SU-DHL-6 (cell line): ENCODE measurements at regions not wholly inside any gene's neighbourhood (a gene's known extent, or its start where the extent isn't known, plus 50 kb on each side); places are given as distances from the start of the nearest gene placed in this dataset.

Experiments
- H2AFZ ChIP-seq: fragments of 200-600 bp; sonication (generic); 2 replicates; pipeline ENCODE4 v1.6.1; 2014; ENCODE audit warnings: low read depth, mild to moderate bottlenecking, moderate library complexity, mixed read lengths, antibody characterized with exemption, low read length; ENCODE audit not compliant: severe bottlenecking
- H3F3A ChIP-seq: fragments of 200-600 bp; shearing (Covaris generic); 2 replicates; pipeline ENCODE4 v1.6.0; 2016; ENCODE audit warnings: antibody characterized with exemption, mild to moderate bottlenecking; ENCODE audit not compliant: insufficient read depth
- H3K27ac ChIP-seq: fragments of 200-600 bp; sonication (generic); 2 replicates; pipeline ENCODE4 v1.5.1; 2016; ENCODE audit warnings: low read depth, mild to moderate bottlenecking, low read length, moderate library complexity, mixed read lengths
- H3K27me3 ChIP-seq: fragments of 200-600 bp; sonication (generic), shearing (Covaris generic); 2 replicates; pipeline ENCODE4 v1.6.0; 2014; ENCODE audit warnings: mild to moderate bottlenecking, low read length
- H3K36me3 ChIP-seq: fragments of 200-600 bp; sonication (generic); 2 replicates; pipeline ENCODE4 v1.6.1; 2014; ENCODE audit warnings: mild to moderate bottlenecking, low read length, mixed read lengths
- H3K4me2 ChIP-seq: fragments of 300-600, 200-600 bp; shearing (Covaris generic), sonication (generic); 2 replicates; pipeline ENCODE4 v1.6.0; 2014; ENCODE audit warnings: low read length, low read depth, mild to moderate bottlenecking; ENCODE audit not compliant: poor library complexity, severe bottlenecking
- H3K4me3 ChIP-seq: fragments of 200-600 bp; sonication (generic); 2 replicates; pipeline ENCODE4 v1.5.1; 2014; ENCODE audit warnings: antibody characterized with exemption, low read length, mild to moderate bottlenecking, mixed read lengths; ENCODE audit not compliant: insufficient read depth, poor library complexity, severe bottlenecking
- H3K79me2 ChIP-seq: fragments of 200-600 bp; sonication (generic); 2 replicates; pipeline ENCODE4 v1.6.1; 2014; ENCODE audit warnings: mild to moderate bottlenecking, low read length, moderate library complexity; ENCODE audit not compliant: insufficient read depth
- H3K9ac ChIP-seq: fragments of 200-600 bp; sonication (generic); 2 replicates; pipeline ENCODE4 v1.7.0; 2014; ENCODE audit warnings: mild to moderate bottlenecking, low read length
- H3K9me2 ChIP-seq: fragments of 200-600 bp; sonication (generic); replicated peaks from 2 replicates; pipeline ENCODE4 v1.6.1; 2014; ENCODE audit warnings: low read length; ENCODE audit not compliant: insufficient read depth
- H3K9me3 ChIP-seq: fragments of 200-600 bp; sonication (generic); 2 replicates; pipeline ENCODE4 v1.6.1; 2014; ENCODE audit warnings: low read length, mixed read lengths; ENCODE audit not compliant: insufficient read depth
- H4K20me1 ChIP-seq: fragments of 200-600 bp; sonication (generic); 2 replicates; pipeline ENCODE4 v1.6.1; 2014; ENCODE audit warnings: low read depth, mild to moderate bottlenecking, antibody characterized with exemption, low read length, moderate library complexity, mixed read lengths
- EZH2phosphoT487 ChIP-seq: fragments of 200-600 bp; sonication (generic), shearing (Covaris generic); conservative IDR thresholded peaks from 2 replicates; pipeline ENCODE4 v1.6.1; 2018; ENCODE audit warnings: mild to moderate bottlenecking, antibody characterized with exemption, low read length, moderate library complexity, mixed read lengths
- TF ChIP-seq, protein P1 (sequence below): fragments of 200-600 bp; sonication (generic); IDR thresholded peaks from one replicate; pipeline ENCODE4 v1.5.1; 2017; ENCODE audit warnings: antibody characterized with exemption, mild to moderate bottlenecking, low read length, moderate library complexity; ENCODE audit not compliant: insufficient read depth, poor library complexity, severe bottlenecking

DNA sequence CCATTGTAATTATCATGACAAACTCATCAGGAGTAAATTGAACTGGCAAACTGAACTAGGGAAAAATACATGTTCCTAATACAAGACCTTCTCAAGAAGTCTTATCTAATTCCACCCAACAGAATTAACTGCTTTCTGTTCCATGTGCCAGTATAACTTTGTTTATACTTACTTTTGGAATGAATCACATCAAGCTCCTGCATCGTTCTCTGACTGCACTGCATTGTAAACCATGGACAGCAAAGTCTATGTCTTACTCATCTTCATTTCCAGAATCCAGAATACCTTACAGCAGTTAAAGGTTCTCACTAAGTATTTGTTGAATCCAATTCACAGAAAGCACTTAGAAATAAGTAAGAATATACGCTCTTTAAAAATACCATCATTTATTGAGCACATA, 102.8 kb downstream of the PLK2 start:
- no peak overlapping the region for H2AFZ ChIP-seq
- TF ChIP-seq, protein P1, sequence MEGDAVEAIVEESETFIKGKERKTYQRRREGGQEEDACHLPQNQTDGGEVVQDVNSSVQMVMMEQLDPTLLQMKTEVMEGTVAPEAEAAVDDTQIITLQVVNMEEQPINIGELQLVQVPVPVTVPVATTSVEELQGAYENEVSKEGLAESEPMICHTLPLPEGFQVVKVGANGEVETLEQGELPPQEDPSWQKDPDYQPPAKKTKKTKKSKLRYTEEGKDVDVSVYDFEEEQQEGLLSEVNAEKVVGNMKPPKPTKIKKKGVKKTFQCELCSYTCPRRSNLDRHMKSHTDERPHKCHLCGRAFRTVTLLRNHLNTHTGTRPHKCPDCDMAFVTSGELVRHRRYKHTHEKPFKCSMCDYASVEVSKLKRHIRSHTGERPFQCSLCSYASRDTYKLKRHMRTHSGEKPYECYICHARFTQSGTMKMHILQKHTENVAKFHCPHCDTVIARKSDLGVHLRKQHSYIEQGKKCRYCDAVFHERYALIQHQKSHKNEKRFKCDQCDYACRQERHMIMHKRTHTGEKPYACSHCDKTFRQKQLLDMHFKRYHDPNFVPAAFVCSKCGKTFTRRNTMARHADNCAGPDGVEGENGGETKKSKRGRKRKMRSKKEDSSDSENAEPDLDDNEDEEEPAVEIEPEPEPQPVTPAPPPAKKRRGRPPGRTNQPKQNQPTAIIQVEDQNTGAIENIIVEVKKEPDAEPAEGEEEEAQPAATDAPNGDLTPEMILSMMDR, result no peak
- no peak for TF ChIP-seq EZH2phosphoT487
- no peaks in the 10 kb centered on the region for H3K36me3 ChIP-seq
- H3K9me3 ChIP-seq, result no peaks in the 10 kb centered on the region
- H4K20me1 ChIP-seq, result no peaks in the 10 kb centered on the region
- no peak overlapping the region for H3K9ac ChIP-seq
- no peak overlapping the region for H3K27ac ChIP-seq
- H3K4me3 ChIP-seq, result no peak overlapping the region
- no peak overlapping the region for H3K4me2 ChIP-seq
- H3K79me2 ChIP-seq, result no peaks in the 10 kb centered on the region
- H3F3A ChIP-seq, result no peaks in the 10 kb centered on the region
- no peaks in the 10 kb centered on the region for H3K9me2 ChIP-seq
- no peaks in the 10 kb centered on the region for H3K27me3 ChIP-seq

DNA sequence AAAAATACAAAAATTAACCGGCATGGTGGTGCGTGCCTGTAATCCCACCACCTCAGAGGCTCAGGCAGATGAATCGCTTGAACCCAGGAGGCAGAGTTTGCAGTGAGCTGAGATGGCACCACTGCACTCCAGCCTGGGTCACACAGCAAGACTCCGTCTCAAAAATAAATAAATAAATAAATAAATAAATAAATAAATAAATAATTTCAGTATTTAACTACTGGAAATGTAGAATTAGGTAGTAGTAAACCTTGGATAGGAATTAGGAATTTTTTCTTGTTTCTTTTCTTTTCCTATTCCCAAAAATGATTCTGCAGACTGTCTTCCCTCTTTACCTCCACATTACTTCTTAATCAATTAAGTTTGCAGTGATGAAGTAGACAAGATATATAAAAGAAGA, 103.2 kb downstream of the PLK2 start:
- Histone ChIP-seq H3K4me3 (no peak overlapping the region), H3K9ac (no peak overlapping the region), H3K27me3 (no peaks in the 10 kb centered on the region), H3K36me3 (no peaks in the 10 kb centered on the region), H4K20me1 (no peaks in the 10 kb centered on the region), H3K79me2 (no peaks in the 10 kb centered on the region), H3K27ac (no peak overlapping the region), H3K9me2 (no peaks in the 10 kb centered on the region), H3K9me3 (no peaks in the 10 kb centered on the region), H3F3A (no peaks in the 10 kb centered on the region), H2AFZ (no peak overlapping the region), H3K4me2 (no peak overlapping the region)
- TF ChIP-seq, protein P1, result no peak
- no peak for TF ChIP-seq EZH2phosphoT487

DNA sequence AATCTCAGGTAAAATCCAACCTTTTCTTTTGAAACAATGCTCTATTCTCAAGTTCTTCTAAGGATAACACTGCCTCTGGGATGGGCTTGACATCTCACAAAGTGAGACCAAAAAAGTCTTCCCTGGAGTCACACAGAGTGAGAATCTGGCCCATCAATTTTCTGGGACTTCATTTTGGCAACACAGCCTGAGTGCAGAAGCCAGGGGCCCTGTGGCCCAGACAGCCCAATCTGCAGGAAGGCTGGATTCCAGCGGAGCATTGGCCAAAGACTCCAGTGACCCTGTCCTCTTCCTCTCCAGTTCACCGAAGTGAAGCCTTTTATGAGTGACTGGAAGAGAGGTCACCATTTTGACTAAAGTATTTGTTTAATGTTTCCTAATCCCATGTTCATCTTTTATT, 105.1 kb downstream of the PLK2 start:
- H3K27ac ChIP-seq, result no peak overlapping the region
- H3K4me2 ChIP-seq, result no peak overlapping the region
- H3F3A ChIP-seq, result no peaks in the 10 kb centered on the region
- no peaks in the 10 kb centered on the region for H3K36me3 ChIP-seq
- no peaks in the 10 kb centered on the region for H4K20me1 ChIP-seq
- no peaks in the 10 kb centered on the region for H3K9me2 ChIP-seq
- H3K79me2 ChIP-seq, result no peaks in the 10 kb centered on the region
- no peaks in the 10 kb centered on the region for H3K27me3 ChIP-seq
- no peak overlapping the region for H3K4me3 ChIP-seq
- TF ChIP-seq EZH2phosphoT487, result no peak
- TF ChIP-seq, protein P1, result no peak
- H3K9me3 ChIP-seq, result no peaks in the 10 kb centered on the region
- no peak overlapping the region for H2AFZ ChIP-seq
- H3K9ac ChIP-seq, result no peak overlapping the region
